ENCODE measurements at regions not wholly inside any gene's neighbourhood (a gene's known extent, or its start where the extent isn't known, plus 50 kb on each side); places are given as distances from the start of the nearest gene placed in this dataset.

GRCh38 chr2:217244815-217245214, 385.0 kb upstream of the TNP1 start:
- no peak for TF ChIP-seq POLR2AphosphoS5 (IDR thresholded peaks at IDR 0.05; ENCODE audit: borderline replicate concordance, low read depth, low read length)
- TF ChIP-seq EZH2 (IDR thresholded peaks at IDR 0.05) = no peak
- TF ChIP-seq FOXP2 (optimal IDR thresholded peaks at IDR 0.05; ENCODE audit: control extremely low read depth, extremely low read length, insufficient read depth) = no peak

Measured in SK-N-MC (cell line).